GM12878 (cell line): ENCODE measurements at regions not wholly inside any gene's neighbourhood (a gene's known extent, or its start where the extent isn't known, plus 50 kb on each side); places are given as distances from the start of the nearest gene placed in this dataset.

ENCODE experiments used
- CBFB ChIP-seq: IDR thresholded peaks from 2 replicates; pipeline ENCODE4 v1.6.1; 2016; ENCODE audit warnings: antibody characterized with exemption, low read depth
- KLF5 ChIP-seq: fragments of 450-650 bp; IDR thresholded peaks from 2 replicates; pipeline ENCODE4 v1.6.1; 2014; ENCODE audit warnings: mild to moderate bottlenecking; ENCODE audit not compliant: partially characterized antibody
- LARP7 ChIP-seq: fragments of 450-650 bp; IDR thresholded peaks from 2 replicates; pipeline ENCODE4 v1.6.1; 2017; ENCODE audit warnings: mild to moderate bottlenecking
- MTA2 ChIP-seq: fragments of 450-650 bp; IDR thresholded peaks from 2 replicates; pipeline ENCODE4 v1.6.1; 2016; ENCODE audit warnings: low read depth, mild to moderate bottlenecking, moderate library complexity
- RUNX3 ChIP-seq: IDR thresholded peaks from 2 replicates; pipeline ENCODE4 v1.6.1; 2012; ENCODE audit warnings: low read length, inconsistent platforms
- TAF1 ChIP-seq: IDR thresholded peaks from 2 replicates; pipeline ENCODE4 v1.6.1; 2011; ENCODE audit warnings: mild to moderate bottlenecking, low read depth, low read length, borderline replicate concordance
- YBX1 ChIP-seq: fragments of 450-650 bp; IDR thresholded peaks from 2 replicates; pipeline ENCODE4 v1.6.1; 2016; ENCODE audit warnings: antibody characterized with exemption
- TF ChIP-seq, protein P1 (sequence below): fragments of 450-650 bp; IDR thresholded peaks from 2 replicates; pipeline ENCODE4 v1.6.1; 2017; ENCODE audit warnings: mild to moderate bottlenecking, moderate library complexity
- TF ChIP-seq, protein P2 (sequence below): IDR thresholded peaks from 2 replicates; pipeline ENCODE4 v1.6.1; 2012; ENCODE audit warnings: mild to moderate bottlenecking, low read depth, low read length
- TF ChIP-seq, protein P3 (sequence below): IDR thresholded peaks from 2 replicates; pipeline ENCODE4 v1.6.1; 2011; ENCODE audit warnings: borderline replicate concordance, low read depth, mild to moderate bottlenecking, moderate library complexity, low read length; ENCODE audit not compliant: insufficient read depth, poor library complexity, severe bottlenecking
- TF ChIP-seq, protein P4 (sequence below): IDR thresholded peaks from 2 replicates; pipeline ENCODE4 v1.6.1; 2012; ENCODE audit warnings: low read depth, low read length, improper control_type of control experiment
- TF ChIP-seq, protein P5 (sequence below): fragments of 450-650 bp; IDR thresholded peaks from 2 replicates; pipeline ENCODE4 v1.6.1; 2017; ENCODE audit warnings: mild to moderate bottlenecking, low read depth, inconsistent platforms; ENCODE audit not compliant: poor library complexity, severe bottlenecking
- TF ChIP-seq, protein P6 (sequence below): IDR thresholded peaks from 2 replicates; pipeline ENCODE4 v1.6.1; 2011; ENCODE audit warnings: mild to moderate bottlenecking, low read depth, low read length, moderate library complexity; ENCODE audit not compliant: insufficient replicate concordance

DNA sequence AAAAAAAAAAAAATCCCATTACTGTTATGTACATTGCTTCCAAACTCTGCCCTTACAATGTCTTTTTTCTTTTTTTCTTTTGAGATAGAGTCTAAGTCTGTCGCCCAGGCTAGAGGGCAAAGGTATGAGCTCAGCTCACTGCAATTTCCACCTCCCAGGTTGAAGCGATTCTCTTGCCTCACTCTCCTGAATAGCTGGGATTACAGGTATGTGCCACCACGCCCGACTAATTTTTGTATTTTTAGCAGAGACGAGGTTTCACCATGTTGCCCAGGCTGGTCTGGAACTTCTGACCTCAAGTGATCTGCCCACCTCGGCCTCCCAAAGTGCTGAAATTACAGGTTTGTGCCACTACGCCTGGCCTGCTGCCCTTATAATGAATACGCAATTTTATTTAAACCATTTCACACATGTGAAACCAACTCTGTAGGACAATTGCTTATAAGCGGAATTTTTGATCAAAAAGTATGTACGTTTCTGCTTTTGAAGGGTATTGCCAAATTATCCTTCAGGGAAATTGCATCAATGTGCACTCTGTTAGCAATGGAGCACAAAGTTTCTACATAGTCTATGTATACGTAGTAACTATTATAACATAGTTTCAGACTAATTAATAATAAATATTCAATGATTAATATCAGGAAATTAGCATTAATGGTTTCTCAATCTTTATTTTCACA is 55.7 kb upstream of the ACTR3 start (continued):
- TF ChIP-seq, protein P1, sequence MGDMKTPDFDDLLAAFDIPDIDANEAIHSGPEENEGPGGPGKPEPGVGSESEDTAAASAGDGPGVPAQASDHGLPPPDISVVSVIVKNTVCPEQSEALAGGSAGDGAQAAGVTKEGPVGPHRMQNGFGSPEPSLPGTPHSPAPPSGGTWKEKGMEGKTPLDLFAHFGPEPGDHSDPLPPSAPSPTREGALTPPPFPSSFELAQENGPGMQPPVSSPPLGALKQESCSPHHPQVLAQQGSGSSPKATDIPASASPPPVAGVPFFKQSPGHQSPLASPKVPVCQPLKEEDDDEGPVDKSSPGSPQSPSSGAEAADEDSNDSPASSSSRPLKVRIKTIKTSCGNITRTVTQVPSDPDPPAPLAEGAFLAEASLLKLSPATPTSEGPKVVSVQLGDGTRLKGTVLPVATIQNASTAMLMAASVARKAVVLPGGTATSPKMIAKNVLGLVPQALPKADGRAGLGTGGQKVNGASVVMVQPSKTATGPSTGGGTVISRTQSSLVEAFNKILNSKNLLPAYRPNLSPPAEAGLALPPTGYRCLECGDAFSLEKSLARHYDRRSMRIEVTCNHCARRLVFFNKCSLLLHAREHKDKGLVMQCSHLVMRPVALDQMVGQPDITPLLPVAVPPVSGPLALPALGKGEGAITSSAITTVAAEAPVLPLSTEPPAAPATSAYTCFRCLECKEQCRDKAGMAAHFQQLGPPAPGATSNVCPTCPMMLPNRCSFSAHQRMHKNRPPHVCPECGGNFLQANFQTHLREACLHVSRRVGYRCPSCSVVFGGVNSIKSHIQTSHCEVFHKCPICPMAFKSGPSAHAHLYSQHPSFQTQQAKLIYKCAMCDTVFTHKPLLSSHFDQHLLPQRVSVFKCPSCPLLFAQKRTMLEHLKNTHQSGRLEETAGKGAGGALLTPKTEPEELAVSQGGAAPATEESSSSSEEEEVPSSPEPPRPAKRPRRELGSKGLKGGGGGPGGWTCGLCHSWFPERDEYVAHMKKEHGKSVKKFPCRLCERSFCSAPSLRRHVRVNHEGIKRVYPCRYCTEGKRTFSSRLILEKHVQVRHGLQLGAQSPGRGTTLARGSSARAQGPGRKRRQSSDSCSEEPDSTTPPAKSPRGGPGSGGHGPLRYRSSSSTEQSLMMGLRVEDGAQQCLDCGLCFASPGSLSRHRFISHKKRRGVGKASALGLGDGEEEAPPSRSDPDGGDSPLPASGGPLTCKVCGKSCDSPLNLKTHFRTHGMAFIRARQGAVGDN, result no peak
- TF ChIP-seq, protein P2, sequence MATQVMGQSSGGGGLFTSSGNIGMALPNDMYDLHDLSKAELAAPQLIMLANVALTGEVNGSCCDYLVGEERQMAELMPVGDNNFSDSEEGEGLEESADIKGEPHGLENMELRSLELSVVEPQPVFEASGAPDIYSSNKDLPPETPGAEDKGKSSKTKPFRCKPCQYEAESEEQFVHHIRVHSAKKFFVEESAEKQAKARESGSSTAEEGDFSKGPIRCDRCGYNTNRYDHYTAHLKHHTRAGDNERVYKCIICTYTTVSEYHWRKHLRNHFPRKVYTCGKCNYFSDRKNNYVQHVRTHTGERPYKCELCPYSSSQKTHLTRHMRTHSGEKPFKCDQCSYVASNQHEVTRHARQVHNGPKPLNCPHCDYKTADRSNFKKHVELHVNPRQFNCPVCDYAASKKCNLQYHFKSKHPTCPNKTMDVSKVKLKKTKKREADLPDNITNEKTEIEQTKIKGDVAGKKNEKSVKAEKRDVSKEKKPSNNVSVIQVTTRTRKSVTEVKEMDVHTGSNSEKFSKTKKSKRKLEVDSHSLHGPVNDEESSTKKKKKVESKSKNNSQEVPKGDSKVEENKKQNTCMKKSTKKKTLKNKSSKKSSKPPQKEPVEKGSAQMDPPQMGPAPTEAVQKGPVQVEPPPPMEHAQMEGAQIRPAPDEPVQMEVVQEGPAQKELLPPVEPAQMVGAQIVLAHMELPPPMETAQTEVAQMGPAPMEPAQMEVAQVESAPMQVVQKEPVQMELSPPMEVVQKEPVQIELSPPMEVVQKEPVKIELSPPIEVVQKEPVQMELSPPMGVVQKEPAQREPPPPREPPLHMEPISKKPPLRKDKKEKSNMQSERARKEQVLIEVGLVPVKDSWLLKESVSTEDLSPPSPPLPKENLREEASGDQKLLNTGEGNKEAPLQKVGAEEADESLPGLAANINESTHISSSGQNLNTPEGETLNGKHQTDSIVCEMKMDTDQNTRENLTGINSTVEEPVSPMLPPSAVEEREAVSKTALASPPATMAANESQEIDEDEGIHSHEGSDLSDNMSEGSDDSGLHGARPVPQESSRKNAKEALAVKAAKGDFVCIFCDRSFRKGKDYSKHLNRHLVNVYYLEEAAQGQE, result no peak
- TF ChIP-seq RUNX3 (no peak), TAF1 (no peak), MTA2 (no peak), KLF5 (no peak), CBFB (no peak), LARP7 (no peak), YBX1 (no peak)
- TF ChIP-seq, protein P3, sequence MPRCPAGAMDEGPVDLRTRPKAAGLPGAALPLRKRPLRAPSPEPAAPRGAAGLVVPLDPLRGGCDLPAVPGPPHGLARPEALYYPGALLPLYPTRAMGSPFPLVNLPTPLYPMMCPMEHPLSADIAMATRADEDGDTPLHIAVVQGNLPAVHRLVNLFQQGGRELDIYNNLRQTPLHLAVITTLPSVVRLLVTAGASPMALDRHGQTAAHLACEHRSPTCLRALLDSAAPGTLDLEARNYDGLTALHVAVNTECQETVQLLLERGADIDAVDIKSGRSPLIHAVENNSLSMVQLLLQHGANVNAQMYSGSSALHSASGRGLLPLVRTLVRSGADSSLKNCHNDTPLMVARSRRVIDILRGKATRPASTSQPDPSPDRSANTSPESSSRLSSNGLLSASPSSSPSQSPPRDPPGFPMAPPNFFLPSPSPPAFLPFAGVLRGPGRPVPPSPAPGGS, result no peak
- TF ChIP-seq, protein P4, sequence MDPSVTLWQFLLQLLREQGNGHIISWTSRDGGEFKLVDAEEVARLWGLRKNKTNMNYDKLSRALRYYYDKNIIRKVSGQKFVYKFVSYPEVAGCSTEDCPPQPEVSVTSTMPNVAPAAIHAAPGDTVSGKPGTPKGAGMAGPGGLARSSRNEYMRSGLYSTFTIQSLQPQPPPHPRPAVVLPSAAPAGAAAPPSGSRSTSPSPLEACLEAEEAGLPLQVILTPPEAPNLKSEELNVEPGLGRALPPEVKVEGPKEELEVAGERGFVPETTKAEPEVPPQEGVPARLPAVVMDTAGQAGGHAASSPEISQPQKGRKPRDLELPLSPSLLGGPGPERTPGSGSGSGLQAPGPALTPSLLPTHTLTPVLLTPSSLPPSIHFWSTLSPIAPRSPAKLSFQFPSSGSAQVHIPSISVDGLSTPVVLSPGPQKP, result no peak
- TF ChIP-seq, protein P5, sequence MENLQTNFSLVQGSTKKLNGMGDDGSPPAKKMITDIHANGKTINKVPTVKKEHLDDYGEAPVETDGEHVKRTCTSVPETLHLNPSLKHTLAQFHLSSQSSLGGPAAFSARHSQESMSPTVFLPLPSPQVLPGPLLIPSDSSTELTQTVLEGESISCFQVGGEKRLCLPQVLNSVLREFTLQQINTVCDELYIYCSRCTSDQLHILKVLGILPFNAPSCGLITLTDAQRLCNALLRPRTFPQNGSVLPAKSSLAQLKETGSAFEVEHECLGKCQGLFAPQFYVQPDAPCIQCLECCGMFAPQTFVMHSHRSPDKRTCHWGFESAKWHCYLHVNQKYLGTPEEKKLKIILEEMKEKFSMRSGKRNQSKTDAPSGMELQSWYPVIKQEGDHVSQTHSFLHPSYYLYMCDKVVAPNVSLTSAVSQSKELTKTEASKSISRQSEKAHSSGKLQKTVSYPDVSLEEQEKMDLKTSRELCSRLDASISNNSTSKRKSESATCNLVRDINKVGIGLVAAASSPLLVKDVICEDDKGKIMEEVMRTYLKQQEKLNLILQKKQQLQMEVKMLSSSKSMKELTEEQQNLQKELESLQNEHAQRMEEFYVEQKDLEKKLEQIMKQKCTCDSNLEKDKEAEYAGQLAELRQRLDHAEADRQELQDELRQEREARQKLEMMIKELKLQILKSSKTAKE, result no peak
- TF ChIP-seq, protein P6, sequence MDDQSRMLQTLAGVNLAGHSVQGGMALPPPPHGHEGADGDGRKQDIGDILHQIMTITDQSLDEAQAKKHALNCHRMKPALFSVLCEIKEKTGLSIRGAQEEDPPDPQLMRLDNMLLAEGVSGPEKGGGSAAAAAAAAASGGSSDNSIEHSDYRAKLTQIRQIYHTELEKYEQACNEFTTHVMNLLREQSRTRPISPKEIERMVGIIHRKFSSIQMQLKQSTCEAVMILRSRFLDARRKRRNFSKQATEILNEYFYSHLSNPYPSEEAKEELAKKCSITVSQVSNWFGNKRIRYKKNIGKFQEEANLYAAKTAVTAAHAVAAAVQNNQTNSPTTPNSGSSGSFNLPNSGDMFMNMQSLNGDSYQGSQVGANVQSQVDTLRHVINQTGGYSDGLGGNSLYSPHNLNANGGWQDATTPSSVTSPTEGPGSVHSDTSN, result no peak
